Activated naive CD4-positive, alpha-beta T cell treated with anti-CD3 and anti-CD28 coated beads, Interleukin-2, amount 50 U/mL, for 24 hours (primary cell): ENCODE measurements at regions not wholly inside any gene's neighbourhood (a gene's known extent, or its start where the extent isn't known, plus 50 kb on each side); places are given as distances from the start of the nearest gene placed in this dataset.

Experiments used
- H3K27ac Mint-ChIP-seq: one replicate; pipeline ENCODE4 v1.8.0; 2021; ENCODE audit warnings: mild to moderate bottlenecking, mixed read lengths
- H3K27me3 Mint-ChIP-seq: one replicate; pipeline ENCODE4 v1.8.0; 2021; ENCODE audit warnings: mixed read lengths
- H3K36me3 Mint-ChIP-seq: one replicate; pipeline ENCODE4 v1.8.0; 2021; ENCODE audit warnings: mixed read lengths
- H3K4me1 Mint-ChIP-seq: one replicate; pipeline ENCODE4 v1.8.0; 2021; ENCODE audit warnings: mixed read lengths
- H3K4me3 Mint-ChIP-seq: one replicate; pipeline ENCODE4 v1.8.0; 2021; ENCODE audit warnings: mild to moderate bottlenecking, mixed read lengths
- H3K9me3 Mint-ChIP-seq: one replicate; pipeline ENCODE4 v1.8.0; 2021; ENCODE audit warnings: mixed read lengths

GRCh38 chr4:144518181-144518895 is 127.6 kb upstream of the HHIP start:
- no peak overlapping the region for H3K4me3 Mint-ChIP-seq
- H3K27ac Mint-ChIP-seq, result no peak overlapping the region
- no peaks in the 10 kb centered on the region for H3K4me1 Mint-ChIP-seq
- H3K27me3 Mint-ChIP-seq, result peaks cover 2% of the 10 kb centered on the region
- H3K36me3 Mint-ChIP-seq, result no peaks in the 10 kb centered on the region
- H3K9me3 Mint-ChIP-seq, result no peaks in the 10 kb centered on the region

GRCh38 chr4:144531841-144532240 is 114.1 kb upstream of the HHIP start:
- Mint-ChIP-seq H3K27ac (no peak overlapping the region), H3K9me3 (no peaks in the 10 kb centered on the region), H3K36me3 (no peaks in the 10 kb centered on the region), H3K4me1 (no peaks in the 10 kb centered on the region), H3K27me3 (no peaks in the 10 kb centered on the region), H3K4me3 (no peak overlapping the region)

- Mint-ChIP-seq H3K36me3 (no peaks in the 10 kb centered on the region), H3K27me3 (no peaks in the 10 kb centered on the region), H3K4me3 (no peak overlapping the region), H3K9me3 (no peaks in the 10 kb centered on the region), H3K27ac (no peak overlapping the region), H3K4me1 (no peaks in the 10 kb centered on the region)
These were observed 98.2 kb upstream of the HHIP start for GRCh38 chr4:144547678-144548298.

GRCh38 chr4:144556636-144557035 is 89.3 kb upstream of the HHIP start:
- Mint-ChIP-seq H3K4me1 (no peaks in the 10 kb centered on the region), H3K27ac (no peak overlapping the region), H3K9me3 (no peaks in the 10 kb centered on the region), H3K27me3 (no peaks in the 10 kb centered on the region), H3K36me3 (no peaks in the 10 kb centered on the region), H3K4me3 (no peak overlapping the region)

- H3K9me3 Mint-ChIP-seq, result no peaks in the 10 kb centered on the region
- H3K27me3 Mint-ChIP-seq, result no peaks in the 10 kb centered on the region
- H3K36me3 Mint-ChIP-seq, result no peaks in the 10 kb centered on the region
- no peak overlapping the region for H3K4me3 Mint-ChIP-seq
- H3K27ac Mint-ChIP-seq, result no peak overlapping the region
- H3K4me1 Mint-ChIP-seq, result no peaks in the 10 kb centered on the region
These were observed 88.6 kb upstream of the HHIP start for GRCh38 chr4:144557404-144557803.

- no peaks in the 10 kb centered on the region for H3K4me1 Mint-ChIP-seq
- H3K4me3 Mint-ChIP-seq, result no peak overlapping the region
- no peaks in the 10 kb centered on the region for H3K36me3 Mint-ChIP-seq
- H3K27ac Mint-ChIP-seq, result no peak overlapping the region
- peaks cover 1% of the 10 kb centered on the region for H3K27me3 Mint-ChIP-seq
- H3K9me3 Mint-ChIP-seq, result peaks cover 3% of the 10 kb centered on the region
These were observed 83.8 kb upstream of the HHIP start for GRCh38 chr4:144562019-144562705.

GRCh38 chr4:144564358-144564757 is 81.6 kb upstream of the HHIP start:
- Mint-ChIP-seq H3K36me3 (no peaks in the 10 kb centered on the region), H3K4me1 (no peaks in the 10 kb centered on the region), H3K9me3 (peaks cover 3% of the 10 kb centered on the region), H3K27ac (no peak overlapping the region), H3K27me3 (peaks cover 4% of the 10 kb centered on the region), H3K4me3 (no peak overlapping the region)

- peaks cover 3% of the 10 kb centered on the region for H3K9me3 Mint-ChIP-seq
- no peaks in the 10 kb centered on the region for H3K4me1 Mint-ChIP-seq
- no peaks in the 10 kb centered on the region for H3K36me3 Mint-ChIP-seq
- peaks cover 4% of the 10 kb centered on the region for H3K27me3 Mint-ChIP-seq
- H3K27ac Mint-ChIP-seq, result no peak overlapping the region
- no peak overlapping the region for H3K4me3 Mint-ChIP-seq
These were observed 80.3 kb upstream of the HHIP start for GRCh38 chr4:144565527-144566195.

GRCh38 chr4:144572660-144573059 is 73.3 kb upstream of the HHIP start:
- Mint-ChIP-seq H3K9me3 (no peaks in the 10 kb centered on the region), H3K27ac (no peak overlapping the region), H3K36me3 (no peaks in the 10 kb centered on the region), H3K27me3 (no peaks in the 10 kb centered on the region), H3K4me3 (no peak overlapping the region), H3K4me1 (no peaks in the 10 kb centered on the region)

- Mint-ChIP-seq H3K27ac (no peak overlapping the region), H3K4me1 (no peaks in the 10 kb centered on the region), H3K9me3 (no peaks in the 10 kb centered on the region), H3K27me3 (no peaks in the 10 kb centered on the region), H3K36me3 (no peaks in the 10 kb centered on the region), H3K4me3 (no peak overlapping the region)
These were observed 72.0 kb upstream of the HHIP start for GRCh38 chr4:144574000-144574399.

GRCh38 chr4:144574509-144574908 is 71.4 kb upstream of the HHIP start:
- H3K27ac Mint-ChIP-seq, result no peak overlapping the region
- no peaks in the 10 kb centered on the region for H3K9me3 Mint-ChIP-seq
- H3K4me1 Mint-ChIP-seq, result no peaks in the 10 kb centered on the region
- H3K36me3 Mint-ChIP-seq, result no peaks in the 10 kb centered on the region
- H3K4me3 Mint-ChIP-seq, result no peak overlapping the region
- no peaks in the 10 kb centered on the region for H3K27me3 Mint-ChIP-seq

- no peaks in the 10 kb centered on the region for H3K9me3 Mint-ChIP-seq
- H3K4me3 Mint-ChIP-seq, result no peak overlapping the region
- no peaks in the 10 kb centered on the region for H3K4me1 Mint-ChIP-seq
- no peaks in the 10 kb centered on the region for H3K27me3 Mint-ChIP-seq
- no peaks in the 10 kb centered on the region for H3K36me3 Mint-ChIP-seq
- no peak overlapping the region for H3K27ac Mint-ChIP-seq
These were observed 70.8 kb upstream of the HHIP start for GRCh38 chr4:144575181-144575580.

GRCh38 chr4:144578681-144579080 is 67.3 kb upstream of the HHIP start:
- Mint-ChIP-seq H3K9me3 (no peaks in the 10 kb centered on the region), H3K36me3 (no peaks in the 10 kb centered on the region), H3K27me3 (no peaks in the 10 kb centered on the region), H3K4me1 (no peaks in the 10 kb centered on the region), H3K4me3 (no peak overlapping the region), H3K27ac (no peak overlapping the region)

GRCh38 chr4:144579411-144580030 is 66.4 kb upstream of the HHIP start:
- no peaks in the 10 kb centered on the region for H3K36me3 Mint-ChIP-seq
- H3K4me1 Mint-ChIP-seq, result no peaks in the 10 kb centered on the region
- H3K9me3 Mint-ChIP-seq, result no peaks in the 10 kb centered on the region
- no peaks in the 10 kb centered on the region for H3K27me3 Mint-ChIP-seq
- no peak overlapping the region for H3K27ac Mint-ChIP-seq
- no peak overlapping the region for H3K4me3 Mint-ChIP-seq

- H3K27me3 Mint-ChIP-seq, result no peaks in the 10 kb centered on the region
- H3K4me3 Mint-ChIP-seq, result no peak overlapping the region
- no peaks in the 10 kb centered on the region for H3K9me3 Mint-ChIP-seq
- no peak overlapping the region for H3K27ac Mint-ChIP-seq
- H3K36me3 Mint-ChIP-seq, result no peaks in the 10 kb centered on the region
- no peaks in the 10 kb centered on the region for H3K4me1 Mint-ChIP-seq
These were observed 65.5 kb upstream of the HHIP start for GRCh38 chr4:144580430-144580829.
